ENCODE measurements at regions not wholly inside any gene's neighbourhood (a gene's known extent, or its start where the extent isn't known, plus 50 kb on each side); places are given as distances from the start of the nearest gene placed in this dataset.

DNA sequence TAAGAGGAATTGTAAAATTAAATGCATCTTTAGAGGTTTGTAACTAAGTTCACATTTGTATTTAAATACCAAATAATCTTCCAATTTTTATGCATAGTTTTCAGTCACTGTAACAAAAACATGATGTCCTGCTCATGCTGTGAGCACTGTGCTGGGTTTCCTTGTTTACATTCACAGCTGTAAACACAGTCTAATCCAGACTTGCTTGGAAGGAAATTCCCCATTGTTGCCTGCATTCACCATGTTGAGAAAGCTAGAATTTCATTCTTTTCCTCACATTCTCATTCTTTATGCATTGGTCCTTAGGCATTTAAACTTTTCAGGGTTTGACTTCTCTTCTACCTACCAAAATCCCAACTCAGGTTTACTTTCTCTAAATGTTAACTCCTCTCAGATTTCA is 242.0 kb upstream of the TBX18 start:
- TF ChIP-seq NFE2L2 (IDR thresholded peaks at IDR 0.05; ENCODE audit: low read depth, low read length): no peak
- no peak for TF ChIP-seq MAZ (IDR thresholded peaks at IDR 0.05; ENCODE audit: borderline replicate concordance, low read depth, low read length)
- TF ChIP-seq, protein P1, sequence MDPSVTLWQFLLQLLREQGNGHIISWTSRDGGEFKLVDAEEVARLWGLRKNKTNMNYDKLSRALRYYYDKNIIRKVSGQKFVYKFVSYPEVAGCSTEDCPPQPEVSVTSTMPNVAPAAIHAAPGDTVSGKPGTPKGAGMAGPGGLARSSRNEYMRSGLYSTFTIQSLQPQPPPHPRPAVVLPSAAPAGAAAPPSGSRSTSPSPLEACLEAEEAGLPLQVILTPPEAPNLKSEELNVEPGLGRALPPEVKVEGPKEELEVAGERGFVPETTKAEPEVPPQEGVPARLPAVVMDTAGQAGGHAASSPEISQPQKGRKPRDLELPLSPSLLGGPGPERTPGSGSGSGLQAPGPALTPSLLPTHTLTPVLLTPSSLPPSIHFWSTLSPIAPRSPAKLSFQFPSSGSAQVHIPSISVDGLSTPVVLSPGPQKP (IDR thresholded peaks at IDR 0.05; ENCODE audit: borderline replicate concordance, low read depth, low read length): no peak
- no peak for TF ChIP-seq CHD1 (IDR thresholded peaks at IDR 0.05; ENCODE audit: low read depth, low read length)
- no peak for TF ChIP-seq FOS (IDR thresholded peaks at IDR 0.05; ENCODE audit: low read depth, low read length)
- TF ChIP-seq BHLHE40 (IDR thresholded peaks at IDR 0.05; ENCODE audit: low read depth, low read length): no peak
- no peak for TF ChIP-seq CTCF (conservative IDR thresholded peaks at IDR 0.05; ENCODE audit: low read depth, low read length)
- TF ChIP-seq RCOR1 (IDR thresholded peaks at IDR 0.05; ENCODE audit: insufficient replicate concordance, low read length): no peak
- TF ChIP-seq MAFK (IDR thresholded peaks at IDR 0.05; ENCODE audit: low read depth, low read length): no peak
- TF ChIP-seq CEBPB (IDR thresholded peaks at IDR 0.05; ENCODE audit: low read depth, low read length): no peak
- no peak for TF ChIP-seq USF2 (IDR thresholded peaks at IDR 0.05; ENCODE audit: low read depth, low read length)
- no peak for TF ChIP-seq RFX5 (IDR thresholded peaks at IDR 0.05; ENCODE audit: low read depth, low read length)
- no peak for TF ChIP-seq RAD21 (IDR thresholded peaks at IDR 0.05; ENCODE audit: low read length)
- TF ChIP-seq SMC3 (IDR thresholded peaks at IDR 0.05; ENCODE audit: low read depth, low read length): no peak
- no peak for TF ChIP-seq MXI1 (IDR thresholded peaks at IDR 0.05; ENCODE audit: borderline replicate concordance, low read depth, low read length)
- no peak for TF ChIP-seq POLR2A (IDR thresholded peaks at IDR 0.05; ENCODE audit: low read depth, low read length)
- Histone ChIP-seq H2BK15ac (ENCODE audit: low read depth, low read length) (no peak overlapping the region), H3K27me3 (ENCODE audit: control insufficient read depth, insufficient read depth, low read length) (no peaks in the 10 kb centered on the region), H2AK9ac (replicated peaks; ENCODE audit: low read depth, low read length, poor library complexity) (no peak overlapping the region), H4K8ac (ENCODE audit: low read depth in 2 of 2, low read length in 2 of 2) (no peak overlapping the region), H3K9me1 (ENCODE audit: insufficient read depth, low read length) (no peaks in the 10 kb centered on the region), H2BK20ac (ENCODE audit: low read depth, low read length) (no peak overlapping the region), H3K4me2 (ENCODE audit: low read depth, low read length) (no peak overlapping the region), H3K18ac (ENCODE audit: low read depth, low read length) (no peak overlapping the region), H3K4ac (ENCODE audit: low read depth, low read length) (no peak overlapping the region), H3K36me3 (ENCODE audit: control insufficient read depth, insufficient read depth, low read length) (no peaks in the 10 kb centered on the region), H2BK120ac (ENCODE audit: low read depth, low read length) (no peak overlapping the region), H4K91ac (ENCODE audit: insufficient read depth, low read depth, low read length) (no peak overlapping the region), H3K23ac (ENCODE audit: low read depth, low read length) (no peak overlapping the region), H3K4me3 (ENCODE audit: insufficient read depth, low read depth, low read length) (no peak overlapping the region), H3K9ac (ENCODE audit: low read depth, low read length) (no peak overlapping the region), H3K56ac (ENCODE audit: extremely low read depth, insufficient read depth, low read length) (no peak overlapping the region), H3K4me1 (ENCODE audit: control insufficient read depth, insufficient read depth, low read length) (no peaks in the 10 kb centered on the region), H2AFZ (replicated peaks; ENCODE audit: low read length, poor library complexity) (no peak overlapping the region), H4K20me1 (ENCODE audit: insufficient read depth, low read length) (no peaks in the 10 kb centered on the region), H3K14ac (replicated peaks; ENCODE audit: low read depth, low read length) (no peak overlapping the region), H4K5ac (ENCODE audit: low read depth, low read length) (no peak overlapping the region), H3K9me3 (ENCODE audit: control insufficient read depth, insufficient read depth, low read length) (no peaks in the 10 kb centered on the region), H2BK5ac (ENCODE audit: low read depth, low read length, poor library complexity, severe bottlenecking) (no peak overlapping the region), H3K27ac (ENCODE audit: insufficient read depth, low read length) (no peak overlapping the region), H3K79me1 (ENCODE audit: low read depth in 1 of 2, low read length in 2 of 2) (no peaks in the 10 kb centered on the region), H2AK5ac (ENCODE audit: low read depth, low read length) (no peak overlapping the region)
- ChIA-PET CTCF (no interaction called here), POLR2A (ENCODE audit: unreplicated experiment) (no interaction called here)
- DNase-seq: no peak
- BruUV-seq (replicated peaks): no TSS peak
- intact Hi-C loops (cut with micrococcal nuclease) (no loop called here), dilution Hi-C loops (cut with HindIII; ENCODE audit: low sequenced_read_pairs, unreplicated experiment) (no loop called here), in situ Hi-C loops (cut with MboI; ENCODE audit: low sequenced_read_pairs) (no loop called here)
- ATAC-seq (ENCODE audit: low read depth): no peak

Measured in IMR-90 (cell line).